OCI-LY3 (cell line): ENCODE measurements at regions not wholly inside any gene's neighbourhood (a gene's known extent, or its start where the extent isn't known, plus 50 kb on each side); places are given as distances from the start of the nearest gene placed in this dataset.

ENCODE experiments used
- H2AFZ ChIP-seq: fragments of 200-600, 300-600 bp; shearing (Covaris generic); 2 replicates; pipeline ENCODE4 v1.6.0; 2014; ENCODE audit warnings: antibody characterized with exemption, low read depth, low read length
- H3K27ac ChIP-seq: fragments of 200-600, 300-600 bp; sonication (generic); 2 replicates; pipeline ENCODE4 v1.5.1; 2014; ENCODE audit warnings: mild to moderate bottlenecking, low read length, moderate library complexity, mixed read lengths
- H3K27me3 ChIP-seq: fragments of 200-600, 300-600 bp; sonication (generic); 2 replicates; pipeline ENCODE4 v1.6.1; 2014; ENCODE audit warnings: low read depth, low read length, mixed read lengths
- H3K36me3 ChIP-seq: fragments of 200-600, 300-600 bp; sonication (generic); replicated peaks from 2 replicates; pipeline ENCODE3; 2014; ENCODE audit warnings: low read depth, low read length, mixed read lengths
- H3K4me1 ChIP-seq: fragments of 300-600, 200-600 bp; sonication (generic); 2 replicates; pipeline ENCODE4 v1.6.1; 2014; ENCODE audit warnings: low read length, mixed read lengths
- H3K4me2 ChIP-seq: fragments of 200-600, 300-600 bp; sonication (generic); 2 replicates; pipeline ENCODE4 v1.6.1; 2014; ENCODE audit warnings: low read length, mixed read lengths
- H3K4me3 ChIP-seq: fragments of 300-600, 200-600 bp; sonication (generic); 2 replicates; pipeline ENCODE4 v1.5.1; 2014; ENCODE audit warnings: antibody characterized with exemption, mild to moderate bottlenecking, low read length, moderate library complexity
- H3K79me2 ChIP-seq: fragments of 300-600, 200-600 bp; shearing (Covaris generic); 2 replicates; pipeline ENCODE4 v1.6.1; 2014; ENCODE audit warnings: mild to moderate bottlenecking, low read length, mixed read lengths
- H3K9ac ChIP-seq: fragments of 300-600, 200-600 bp; shearing (Covaris generic); 2 replicates; pipeline ENCODE4 v1.6.0; 2014; ENCODE audit warnings: mild to moderate bottlenecking, low read length, moderate library complexity
- H3K9me3 ChIP-seq: fragments of 200-600, 300-600 bp; shearing (Covaris generic); 2 replicates; pipeline ENCODE4 v1.6.1; 2014; ENCODE audit warnings: low read length, mixed read lengths; ENCODE audit not compliant: insufficient read depth
- H4K20me1 ChIP-seq: fragments of 200-600, 300-600 bp; sonication (generic); 2 replicates; pipeline ENCODE4 v1.6.1; 2016; ENCODE audit warnings: low read length, mixed read lengths; ENCODE audit not compliant: insufficient read depth
- CTCF ChIP-seq: fragments of 200-600, 300-600 bp; sonication (generic); IDR thresholded peaks from 2 replicates; pipeline ENCODE4 v1.5.1; 2014; ENCODE audit warnings: antibody characterized with exemption, low read length, low read depth
- EZH2phosphoT487 ChIP-seq: fragments of 200-600 bp; shearing (Covaris generic); IDR thresholded peaks from 2 replicates; pipeline ENCODE4 v1.6.1; 2018; ENCODE audit warnings: antibody characterized with exemption, mixed run types, low read depth

GRCh38 chr6:144681334-144681733, 396.2 kb downstream of the UTRN start:
- Histone ChIP-seq H2AFZ (no peak overlapping the region), H3K36me3 (no peaks in the 10 kb centered on the region), H3K4me2 (no peak overlapping the region), H3K9me3 (no peaks in the 10 kb centered on the region), H3K27me3 (no peaks in the 10 kb centered on the region), H3K27ac (no peak overlapping the region), H3K4me3 (no peak overlapping the region), H3K9ac (no peak overlapping the region), H3K4me1 (no peaks in the 10 kb centered on the region), H3K79me2 (no peaks in the 10 kb centered on the region), H4K20me1 (no peaks in the 10 kb centered on the region)
- TF ChIP-seq CTCF (no peak), EZH2phosphoT487 (no peak)

GRCh38 chr6:144683216-144684070, 398.3 kb downstream of the UTRN start:
- no peaks in the 10 kb centered on the region for H3K9me3 ChIP-seq
- no peak overlapping the region for H3K4me2 ChIP-seq
- no peaks in the 10 kb centered on the region for H4K20me1 ChIP-seq
- H3K79me2 ChIP-seq, result no peaks in the 10 kb centered on the region
- H3K9ac ChIP-seq, result no peak overlapping the region
- no peak overlapping the region for H3K4me3 ChIP-seq
- no peaks in the 10 kb centered on the region for H3K4me1 ChIP-seq
- H3K27ac ChIP-seq, result no peak overlapping the region
- no peak overlapping the region for H2AFZ ChIP-seq
- H3K27me3 ChIP-seq, result no peaks in the 10 kb centered on the region
- no peak for TF ChIP-seq CTCF
- no peak for TF ChIP-seq EZH2phosphoT487
- no peaks in the 10 kb centered on the region for H3K36me3 ChIP-seq

GRCh38 chr6:144688713-144689112, 403.6 kb downstream of the UTRN start:
- no peak overlapping the region for H3K27ac ChIP-seq
- no peaks in the 10 kb centered on the region for H3K36me3 ChIP-seq
- no peak overlapping the region for H3K9ac ChIP-seq
- H3K27me3 ChIP-seq, result no peaks in the 10 kb centered on the region
- TF ChIP-seq EZH2phosphoT487, result no peak
- TF ChIP-seq CTCF, result no peak
- no peak overlapping the region for H2AFZ ChIP-seq
- no peak overlapping the region for H3K4me2 ChIP-seq
- H3K4me1 ChIP-seq, result no peaks in the 10 kb centered on the region
- H4K20me1 ChIP-seq, result no peaks in the 10 kb centered on the region
- H3K9me3 ChIP-seq, result no peaks in the 10 kb centered on the region
- H3K4me3 ChIP-seq, result no peak overlapping the region
- H3K79me2 ChIP-seq, result no peaks in the 10 kb centered on the region

GRCh38 chr6:144689503-144690040, 404.4 kb downstream of the UTRN start:
- Histone ChIP-seq H3K4me2 (no peak overlapping the region), H3K9me3 (no peaks in the 10 kb centered on the region), H3K4me1 (no peaks in the 10 kb centered on the region), H3K27ac (no peak overlapping the region), H3K36me3 (no peaks in the 10 kb centered on the region), H3K27me3 (no peaks in the 10 kb centered on the region), H3K9ac (no peak overlapping the region), H3K4me3 (no peak overlapping the region), H3K79me2 (no peaks in the 10 kb centered on the region), H2AFZ (no peak overlapping the region), H4K20me1 (no peaks in the 10 kb centered on the region)
- TF ChIP-seq EZH2phosphoT487 (no peak), CTCF (no peak)
